ENCODE measurements at regions not wholly inside any gene's neighbourhood (a gene's known extent, or its start where the extent isn't known, plus 50 kb on each side); places are given as distances from the start of the nearest gene placed in this dataset.

GRCh38 chr1:114215436-114215835 lies 61.8 kb upstream of the SYT6 start:
- H2AFZ ChIP-seq (ENCODE audit: low read length): no peak overlapping the region
- H3K27ac Mint-ChIP-seq: no peak overlapping the region
- no peaks in the 10 kb centered on the region for H3K79me2 ChIP-seq (ENCODE audit: insufficient read depth, low read length)
- no peak overlapping the region for H2BK20ac ChIP-seq (ENCODE audit: low read depth, low read length, poor library complexity, severe bottlenecking)
- no peak overlapping the region for H3T11ph ChIP-seq (ENCODE audit: low read length)
- no peak overlapping the region for H3K18ac ChIP-seq (ENCODE audit: insufficient read length, low read depth, low read length)
- H3K4me1 ChIP-seq (ENCODE audit: insufficient read depth, low read length): no peaks in the 10 kb centered on the region; the same call in 1 of the 2 replicates
- DNase-seq: no peak
- H3K27me3 Mint-ChIP-seq (ENCODE audit: low read depth): peaks cover 25% of the 10 kb centered on the region
- no peak overlapping the region for H2BK5ac ChIP-seq (ENCODE audit: insufficient read length, low read length)
- H3K4me1 Mint-ChIP-seq: peaks cover 25 to 34% of the 10 kb centered on the region in 2 experiments
- H3K4ac ChIP-seq (ENCODE audit: low read depth, low read length): no peak overlapping the region
- H3K56ac ChIP-seq (ENCODE audit: insufficient read length, low read depth, low read length): no peak overlapping the region
- no peaks in the 10 kb centered on the region for H3K9me3 Mint-ChIP-seq
- no peak overlapping the region for H3K4me3 Mint-ChIP-seq
- no peaks in the 10 kb centered on the region; the same call in 1 of the 2 replicates for H3K27me3 ChIP-seq (ENCODE audit: insufficient read depth, low read length)
- H3K79me1 ChIP-seq (ENCODE audit: insufficient read depth, low read depth, low read length, poor library complexity, severe bottlenecking): no peaks in the 10 kb centered on the region
- H3K23ac ChIP-seq (ENCODE audit: insufficient read length, low read depth, low read length): no peak overlapping the region
- H3K9me3 ChIP-seq (ENCODE audit: control insufficient read depth, low read depth, low read length): no peaks in the 10 kb centered on the region
- no peak for TF ChIP-seq CTCF (conservative IDR thresholded peaks at IDR 0.05)
- no peak overlapping the region for H4K8ac ChIP-seq (replicated peaks; ENCODE audit: insufficient read length, low read depth, low read length)
- no peak overlapping the region for H4K91ac ChIP-seq (ENCODE audit: insufficient read length, low read depth, low read length)
- H3K14ac ChIP-seq (ENCODE audit: insufficient read depth, low read length): no peak overlapping the region
- H3K27ac ChIP-seq (ENCODE audit: insufficient read length, low read depth, low read length): no peak overlapping the region
- H4K20me1 ChIP-seq (ENCODE audit: control insufficient read depth, insufficient read depth, insufficient read length): no peaks in the 10 kb centered on the region
- H3K36me3 Mint-ChIP-seq (ENCODE audit: insufficient read depth in 1 of 3, low read depth in 3 of 3): no peaks in the 10 kb centered on the region
- no peak overlapping the region for H4K5ac ChIP-seq (ENCODE audit: insufficient read length, low read depth, low read length)
- H2BK120ac ChIP-seq (ENCODE audit: low read depth, low read length, poor library complexity, severe bottlenecking): no peak overlapping the region
- no peak overlapping the region for H2BK15ac ChIP-seq (ENCODE audit: low read depth, low read length)
- no peak overlapping the region for H3K4me2 ChIP-seq (ENCODE audit: insufficient read depth, insufficient read length, low read length)
- no peak overlapping the region for H3K9ac ChIP-seq (ENCODE audit: extremely low read depth, insufficient read length, low read length)
- no CpG with 5 or more reads among the region's 4 CpGs for WGBS (ENCODE audit: extremely low coverage, insufficient read length, low lambda C conversion rate)
- no peaks in the 10 kb centered on the region for H3K23me2 ChIP-seq (ENCODE audit: insufficient read length, low read depth, low read length, poor library complexity, severe bottlenecking)
- no peak overlapping the region for H2BK12ac ChIP-seq (ENCODE audit: insufficient read length, low read depth, low read length)
- no peak overlapping the region for H2AK5ac ChIP-seq (ENCODE audit: insufficient read length, low read length)
